Right cardiac atrium (tissue), 5 donors: ENCODE measurements at regions not wholly inside any gene's neighbourhood (a gene's known extent, or its start where the extent isn't known, plus 50 kb on each side); places are given as distances from the start of the nearest gene placed in this dataset.
A peak's percentile ranks its signal among the peaks of the same experiment; 100 is the strongest.

ENCODE experiments used
- ATAC-seq, 2 donors: fragments of 200-7000 bp; cut with Tn5 transposase; one replicate each; pipeline versions ENCODE4 v1.8.0 to v1.9.1; 2020; ENCODE audit warnings: moderate library complexity in 2 of 2, mild to moderate bottlenecking in 1 of 2
- DNase-seq, 3 donors: peaks; one replicate each; pipeline ENCODE4 v3.0.0-alpha.2; 2020
- H3K27ac ChIP-seq: one replicate; pipeline ENCODE4 v1.5.1; 2013; ENCODE audit warnings: mild to moderate bottlenecking, low read length, control low read depth, moderate library complexity
- H3K27me3 ChIP-seq: one replicate; pipeline ENCODE4 v1.6.1; 2013; ENCODE audit not compliant: control insufficient read depth, insufficient read depth
- H3K4me1 ChIP-seq: one replicate; pipeline ENCODE4 v1.6.1; 2013; ENCODE audit warnings: low read length; ENCODE audit not compliant: control insufficient read depth, insufficient read depth
- H3K4me3 ChIP-seq: one replicate; pipeline ENCODE4 v1.5.1; 2013; ENCODE audit warnings: low read length, control low read depth
- H3K9me3 ChIP-seq: one replicate; pipeline ENCODE4 v1.6.1; 2013; ENCODE audit warnings: low read length; ENCODE audit not compliant: control insufficient read depth
- WGBS: extraction: QIAGEN DNeasy Blood & Tissue Kit; methylation state at CpG from one replicate; pipeline ENCODE4 v1.1.7; 2013; 5-methylcytosine and 5-hydroxymethylcytosine counted together
- intact Hi-C, 4 donors: fragments of 100-400 bp; cut with DNase I; formaldehyde crosslinking; loops; one replicate each; pipeline versions ENCODE4 v1.11.0 to v1.14.0; 2022 to 2023
- donor health status: healthy with polysubstance abuse.
- donor health status: DM: no; HTN: yes; CAD: no.
- donor health status: DM: no; HTN: no; CAD: no.
- donor health status: DM: no; HTN: yes; CAD: no; lungs with severe emphysema.
- donor health status: DM: yes; HTN: yes; CAD: no.

GRCh38 chr1:69409731-69410456 is 157.8 kb upstream of the LRRC7 start:
- intact Hi-C loops, result no loop called here
- H3K27ac ChIP-seq, result no peak overlapping the region
- no peaks in the 10 kb centered on the region for H3K9me3 ChIP-seq
- WGBS, result 88% methylated on average over 3 of the region's 3 CpGs
- DNase-seq (peak in 1 of 3 donors; percentile 6), ATAC-seq (no peak)
- H3K27me3 ChIP-seq, result no peaks in the 10 kb centered on the region
- H3K4me3 ChIP-seq, result no peak overlapping the region
- no peaks in the 10 kb centered on the region for H3K4me1 ChIP-seq

- Histone ChIP-seq H3K27ac (no peak overlapping the region), H3K4me1 (no peaks in the 10 kb centered on the region), H3K27me3 (no peaks in the 10 kb centered on the region), H3K4me3 (no peak overlapping the region), H3K9me3 (no peaks in the 10 kb centered on the region)
- intact Hi-C loops, result no loop called here
- DNase-seq (no peak), ATAC-seq (no peak)
- 84% methylated on average over 3 of the region's 3 CpGs for WGBS
Measured at GRCh38 chr1:69410457-69410850, 157.3 kb upstream of the LRRC7 start.

GRCh38 chr1:69410893-69411292 is 156.8 kb upstream of the LRRC7 start:
- intact Hi-C loops, result no loop called here
- H3K27me3 ChIP-seq, result no peaks in the 10 kb centered on the region
- no peak overlapping the region for H3K27ac ChIP-seq
- H3K9me3 ChIP-seq, result no peaks in the 10 kb centered on the region
- no peak for ATAC-seq
- no peaks in the 10 kb centered on the region for H3K4me1 ChIP-seq
- no peak for DNase-seq
- WGBS, result 82% methylated on average over 2 of the region's 2 CpGs
- no peak overlapping the region for H3K4me3 ChIP-seq

- H3K4me3 ChIP-seq, result no peak overlapping the region
- intact Hi-C loops, result no loop called here
- no peak for ATAC-seq
- H3K27ac ChIP-seq, result no peak overlapping the region
- H3K9me3 ChIP-seq, result no peaks in the 10 kb centered on the region
- no peaks in the 10 kb centered on the region for H3K27me3 ChIP-seq
- H3K4me1 ChIP-seq, result no peaks in the 10 kb centered on the region
- no peak for DNase-seq
Measured at GRCh38 chr1:69411617-69412016, 156.1 kb upstream of the LRRC7 start.

DNA sequence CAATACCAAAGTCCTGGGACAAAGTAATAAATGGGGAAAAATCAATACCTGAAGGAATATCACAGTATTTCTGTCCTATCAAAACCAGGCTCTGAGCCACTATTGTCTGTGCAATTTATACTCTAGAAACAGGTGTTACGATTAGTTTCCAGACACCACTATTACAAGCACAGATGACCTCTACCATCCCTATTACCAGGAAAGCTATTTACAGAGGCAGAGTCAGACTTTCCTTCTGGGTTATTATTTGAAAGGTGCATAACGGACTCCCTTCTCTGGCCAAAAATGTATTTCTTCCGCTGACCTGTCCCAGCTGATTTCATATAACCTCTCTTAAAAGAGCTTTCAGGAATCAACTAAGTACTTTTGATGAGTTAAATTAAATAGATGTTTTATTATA is 154.6 kb upstream of the LRRC7 start:
- Histone ChIP-seq H3K4me1 (no peaks in the 10 kb centered on the region), H3K27me3 (no peaks in the 10 kb centered on the region), H3K9me3 (no peaks in the 10 kb centered on the region), H3K27ac (no peak overlapping the region), H3K4me3 (no peak overlapping the region)
- DNase-seq (no peak), ATAC-seq (no peak)
- 71% methylated on average over 3 of the region's 3 CpGs for WGBS
- intact Hi-C loops, result no loop called here

DNA sequence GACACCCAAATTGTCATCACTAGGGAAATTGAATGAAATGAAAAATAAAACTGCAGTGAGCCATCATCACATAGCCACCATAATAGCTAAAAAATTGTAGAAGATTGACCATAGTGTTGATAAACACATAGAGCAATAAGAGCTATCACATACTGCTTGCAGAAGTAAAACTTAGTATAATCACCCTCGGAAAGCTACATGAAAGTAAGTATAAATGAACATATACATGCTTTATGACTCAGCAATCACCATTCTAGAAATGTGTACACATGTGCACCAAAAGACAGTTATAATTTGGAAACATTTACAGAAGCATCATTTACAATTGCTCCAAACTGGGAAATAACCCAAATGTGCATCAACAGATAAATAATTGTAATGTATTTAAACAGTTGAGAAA is 153.1 kb upstream of the LRRC7 start:
- Histone ChIP-seq H3K9me3 (no peaks in the 10 kb centered on the region), H3K4me1 (no peaks in the 10 kb centered on the region), H3K4me3 (no peak overlapping the region), H3K27ac (no peak overlapping the region), H3K27me3 (no peaks in the 10 kb centered on the region)
- intact Hi-C loops, result no loop called here
- no peak for DNase-seq
- WGBS, result 83% methylated on average over 1 of the region's 1 CpG
- no peak for ATAC-seq

DNA sequence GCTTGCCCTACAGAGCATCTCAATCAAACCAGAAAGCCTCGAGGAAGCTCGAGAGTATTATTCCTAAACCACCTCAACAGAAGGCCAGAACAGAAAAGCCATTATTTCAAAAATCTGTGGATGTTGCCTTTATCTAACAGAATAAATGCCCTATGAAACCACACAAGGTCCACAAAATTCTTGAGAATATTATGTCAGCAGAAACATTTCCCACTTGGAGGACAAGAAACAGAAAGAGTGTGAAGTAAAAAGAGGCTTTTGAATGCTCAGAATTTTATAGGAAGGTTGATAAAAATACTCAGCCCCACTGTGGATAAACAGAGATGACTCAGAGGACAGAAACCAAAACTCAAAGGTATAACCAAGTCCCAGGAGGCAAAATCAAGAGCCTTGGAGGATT is 146.4 kb upstream of the LRRC7 start:
- intact Hi-C loops, result no loop called here
- no peaks in the 10 kb centered on the region for H3K27me3 ChIP-seq
- 71% methylated on average over 2 of the region's 2 CpGs for WGBS
- H3K4me3 ChIP-seq, result no peak overlapping the region
- no peaks in the 10 kb centered on the region for H3K4me1 ChIP-seq
- no peak for ATAC-seq
- no peak overlapping the region for H3K27ac ChIP-seq
- DNase-seq, result no peak
- H3K9me3 ChIP-seq, result no peaks in the 10 kb centered on the region

- no peak for ATAC-seq
- H3K4me3 ChIP-seq, result no peak overlapping the region
- no peaks in the 10 kb centered on the region for H3K9me3 ChIP-seq
- DNase-seq, result no peak
- H3K27ac ChIP-seq, result no peak overlapping the region
- no peaks in the 10 kb centered on the region for H3K4me1 ChIP-seq
- no peaks in the 10 kb centered on the region for H3K27me3 ChIP-seq
- intact Hi-C loops, result no loop called here
Measured at GRCh38 chr1:69425871-69426270, 141.9 kb upstream of the LRRC7 start.

DNA sequence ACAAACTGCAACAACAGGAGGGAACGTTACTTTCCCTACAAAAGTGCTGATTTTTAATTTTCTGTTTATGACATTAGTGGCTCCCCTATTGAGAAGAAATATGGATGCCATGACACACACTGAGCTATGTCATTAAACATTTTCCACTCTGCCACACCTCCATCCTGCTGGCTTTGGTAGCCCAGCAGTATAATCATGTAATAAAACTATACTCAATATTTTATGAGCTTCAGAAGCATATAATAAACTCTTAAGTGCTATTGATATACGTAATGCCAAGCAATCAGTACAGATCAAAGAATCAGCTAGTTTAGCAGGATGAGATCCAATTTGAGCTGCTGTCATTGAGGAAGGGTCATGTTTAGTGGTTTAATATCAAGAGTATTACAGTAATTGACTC is 141.3 kb upstream of the LRRC7 start:
- DNase-seq, result no peak
- no peaks in the 10 kb centered on the region for H3K9me3 ChIP-seq
- no peaks in the 10 kb centered on the region for H3K4me1 ChIP-seq
- intact Hi-C loops, result no loop called here
- no peak overlapping the region for H3K27ac ChIP-seq
- ATAC-seq, result no peak
- 67% methylated on average over 2 of the region's 2 CpGs for WGBS
- no peak overlapping the region for H3K4me3 ChIP-seq
- no peaks in the 10 kb centered on the region for H3K27me3 ChIP-seq

DNA sequence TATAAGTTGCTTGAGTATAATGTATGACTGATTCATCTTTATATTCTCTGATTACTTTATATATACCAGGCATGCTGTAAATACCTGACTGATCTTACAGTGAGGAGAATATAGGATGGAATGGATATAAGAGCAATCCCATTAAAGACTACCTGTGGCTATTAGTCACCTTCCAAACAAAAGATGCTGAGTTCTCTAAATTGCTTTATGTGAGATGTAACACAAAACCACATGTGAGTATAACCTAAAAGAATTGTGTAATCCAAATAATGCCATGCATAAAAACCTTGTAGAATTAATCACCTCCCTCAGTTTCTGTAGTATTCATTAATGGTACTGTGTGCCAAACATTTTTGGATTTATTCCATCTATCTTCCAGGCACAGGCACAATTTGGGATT is 134.6 kb upstream of the LRRC7 start:
- Histone ChIP-seq H3K27me3 (no peaks in the 10 kb centered on the region), H3K4me3 (no peak overlapping the region), H3K27ac (no peak overlapping the region), H3K9me3 (no peaks in the 10 kb centered on the region), H3K4me1 (no peaks in the 10 kb centered on the region)
- intact Hi-C loops, result no loop called here
- DNase-seq (no peak), ATAC-seq (no peak)

- DNase-seq (no peak), ATAC-seq (no peak)
- H3K9me3 ChIP-seq, result no peaks in the 10 kb centered on the region
- no peak overlapping the region for H3K4me3 ChIP-seq
- H3K27me3 ChIP-seq, result no peaks in the 10 kb centered on the region
- H3K27ac ChIP-seq, result no peak overlapping the region
- no peaks in the 10 kb centered on the region for H3K4me1 ChIP-seq
- intact Hi-C loops, result no loop called here
Measured at GRCh38 chr1:69436151-69436550, 131.6 kb upstream of the LRRC7 start.

GRCh38 chr1:69438056-69438795 is 129.5 kb upstream of the LRRC7 start:
- no peak overlapping the region for H3K27ac ChIP-seq
- H3K9me3 ChIP-seq, result no peaks in the 10 kb centered on the region
- DNase-seq, result no peak
- no peak for ATAC-seq
- H3K27me3 ChIP-seq, result no peaks in the 10 kb centered on the region
- H3K4me3 ChIP-seq, result no peak overlapping the region
- H3K4me1 ChIP-seq, result no peaks in the 10 kb centered on the region
- intact Hi-C loops, result no loop called here
- WGBS, result 54% methylated on average over 5 of the region's 5 CpGs
